Astrocyte of the cerebellum (primary cell): ENCODE measurements at regions not wholly inside any gene's neighbourhood (a gene's known extent, or its start where the extent isn't known, plus 50 kb on each side); places are given as distances from the start of the nearest gene placed in this dataset.

ENCODE experiments used
- DNase-seq: peaks from one replicate; pipeline ENCODE4 v3.0.0-alpha.2; 2011; ENCODE audit warnings: low read depth
- H3K4me3 ChIP-seq: 2 replicates; pipeline ENCODE4 v1.5.1; 2011; ENCODE audit warnings: mild to moderate bottlenecking, low read depth, low read length, moderate library complexity
- in situ Hi-C: cut with HindIII; loops from 2 replicates; pipeline ENCODE4 v1.10.0; 2017; ENCODE audit warnings: low sequenced_read_pairs
- TF ChIP-seq, protein P1 (sequence below): IDR thresholded peaks from 2 replicates; pipeline ENCODE4 v1.5.1; 2012; ENCODE audit warnings: low read length, low read depth, moderate library complexity, mild to moderate bottlenecking; ENCODE audit errors: missing control alignments

DNA sequence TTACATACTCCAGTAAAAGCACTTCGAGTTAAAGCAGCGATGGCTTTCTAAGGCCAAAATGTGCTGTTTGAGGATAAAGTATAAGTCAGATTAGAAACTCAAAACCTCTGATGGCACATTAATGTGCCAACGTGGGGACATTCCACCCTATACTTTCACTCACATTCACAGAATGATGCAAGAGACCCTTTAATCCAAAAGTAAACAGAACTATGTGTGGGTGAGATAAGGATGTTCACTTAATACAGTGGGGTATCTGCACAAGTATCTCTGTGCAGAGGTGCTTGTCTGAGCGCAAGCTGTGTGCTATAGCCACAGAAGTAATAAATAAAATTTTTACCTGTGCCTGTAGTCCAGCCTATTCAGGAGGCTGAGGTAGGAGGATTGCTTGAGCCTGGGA lies 100.3 kb upstream of the CHL1 start:
- TF ChIP-seq, protein P1, sequence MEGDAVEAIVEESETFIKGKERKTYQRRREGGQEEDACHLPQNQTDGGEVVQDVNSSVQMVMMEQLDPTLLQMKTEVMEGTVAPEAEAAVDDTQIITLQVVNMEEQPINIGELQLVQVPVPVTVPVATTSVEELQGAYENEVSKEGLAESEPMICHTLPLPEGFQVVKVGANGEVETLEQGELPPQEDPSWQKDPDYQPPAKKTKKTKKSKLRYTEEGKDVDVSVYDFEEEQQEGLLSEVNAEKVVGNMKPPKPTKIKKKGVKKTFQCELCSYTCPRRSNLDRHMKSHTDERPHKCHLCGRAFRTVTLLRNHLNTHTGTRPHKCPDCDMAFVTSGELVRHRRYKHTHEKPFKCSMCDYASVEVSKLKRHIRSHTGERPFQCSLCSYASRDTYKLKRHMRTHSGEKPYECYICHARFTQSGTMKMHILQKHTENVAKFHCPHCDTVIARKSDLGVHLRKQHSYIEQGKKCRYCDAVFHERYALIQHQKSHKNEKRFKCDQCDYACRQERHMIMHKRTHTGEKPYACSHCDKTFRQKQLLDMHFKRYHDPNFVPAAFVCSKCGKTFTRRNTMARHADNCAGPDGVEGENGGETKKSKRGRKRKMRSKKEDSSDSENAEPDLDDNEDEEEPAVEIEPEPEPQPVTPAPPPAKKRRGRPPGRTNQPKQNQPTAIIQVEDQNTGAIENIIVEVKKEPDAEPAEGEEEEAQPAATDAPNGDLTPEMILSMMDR, result no peak
- in situ Hi-C loops, result no loop called here
- no peak for DNase-seq
- no peak overlapping the region for H3K4me3 ChIP-seq

GRCh38 chr3:97417-98258 lies 98.9 kb upstream of the CHL1 start:
- DNase-seq, result no peak
- H3K4me3 ChIP-seq, result no peak overlapping the region
- in situ Hi-C loops, result no loop called here
- TF ChIP-seq, protein P1, result no peak

DNA sequence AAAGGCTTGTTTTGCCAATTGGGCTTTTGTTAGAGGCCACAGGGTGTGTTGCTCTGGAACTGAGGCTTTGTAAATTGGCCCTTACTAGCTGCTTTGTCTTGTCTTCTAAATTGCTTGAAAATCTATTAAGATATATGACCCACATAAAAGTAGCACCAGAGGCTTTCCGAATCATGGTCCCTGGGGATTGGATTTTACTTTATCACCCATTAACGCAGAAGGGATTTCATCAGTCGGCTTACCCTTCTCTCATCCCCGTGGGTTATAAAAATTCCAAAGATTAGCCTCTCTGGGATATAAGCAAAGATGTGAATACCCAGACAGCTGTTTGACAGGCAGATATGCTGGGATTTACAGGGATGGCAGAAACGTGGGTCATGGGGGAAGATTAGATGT lies 98.3 kb upstream of the CHL1 start:
- in situ Hi-C loops, result no loop called here
- TF ChIP-seq, protein P1, result no peak
- no peak overlapping the region for H3K4me3 ChIP-seq
- no peak for DNase-seq

GRCh38 chr3:99506-99905 lies 97.1 kb upstream of the CHL1 start:
- TF ChIP-seq, protein P1, result no peak
- in situ Hi-C loops, result no loop called here

GRCh38 chr3:102484-102883 lies 94.1 kb upstream of the CHL1 start:
- no peak overlapping the region for H3K4me3 ChIP-seq
- TF ChIP-seq, protein P1, result no peak
- DNase-seq, result no peak
- in situ Hi-C loops, result no loop called here

More at GRCh38 chr3:99506-99905, 97.1 kb upstream of the CHL1 start:
- no peak overlapping the region for H3K4me3 ChIP-seq
- DNase-seq, result no peak

- H3K4me3 ChIP-seq, result no peak overlapping the region
- DNase-seq, result no peak
- TF ChIP-seq, protein P1, result no peak
- in situ Hi-C loops, result no loop called here
Measured at GRCh38 chr3:103991-104390, 92.6 kb upstream of the CHL1 start.

DNA sequence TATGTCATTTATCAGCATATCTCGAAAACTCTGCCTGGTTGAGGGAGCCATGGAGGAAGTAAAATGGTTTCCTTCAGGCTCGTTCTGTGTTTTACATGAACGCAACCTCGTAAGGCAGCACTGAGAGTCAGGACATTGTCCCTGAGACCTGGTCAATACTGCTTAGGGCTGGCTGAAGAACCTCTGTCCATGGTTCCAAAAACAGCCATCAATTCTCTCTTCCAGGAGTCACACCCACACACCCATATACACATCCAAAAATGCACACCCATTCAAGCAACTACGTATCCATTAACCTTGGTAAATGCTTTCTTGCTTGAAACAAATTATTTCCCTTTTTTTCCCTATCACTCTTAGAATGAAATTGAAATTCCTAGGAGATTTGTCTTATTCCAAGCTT lies 91.0 kb upstream of the CHL1 start:
- TF ChIP-seq, protein P1, result no peak
- in situ Hi-C loops, result no loop called here
- no peak for DNase-seq
- H3K4me3 ChIP-seq, result no peak overlapping the region
